SK-N-SH treated with all-trans-retinoic acid at 6 μM for 48 hours (cell line): ENCODE measurements at regions not wholly inside any gene's neighbourhood (a gene's known extent, or its start where the extent isn't known, plus 50 kb on each side); places are given as distances from the start of the nearest gene placed in this dataset.

Experiments used
- ATAC-seq: fragments of 200-7000 bp; cut with Tn5 transposase; 3 replicates; pipeline ENCODE4 v1.9.1; 2020; ENCODE audit warnings: mild to moderate bottlenecking, moderate library complexity
- ARNTL ChIP-seq: fragments of 450-650 bp; formaldehyde crosslinking; IDR thresholded peaks from 2 replicates; pipeline ENCODE4 v1.5.0; 2020; ENCODE audit warnings: low read depth, mild to moderate bottlenecking, moderate library complexity, borderline replicate concordance
- BACH2 ChIP-seq: fragments of 250-450 bp; sonication (Bioruptor Pico); IDR thresholded peaks from 2 replicates; pipeline ENCODE4 v1.9.0; 2021; ENCODE audit warnings: mild to moderate bottlenecking, borderline replicate concordance
- CSRNP3 ChIP-seq: fragments of 250-450 bp; sonication (Bioruptor Pico); IDR thresholded peaks from 2 replicates; pipeline ENCODE4 v1.5.1; 2021; ENCODE audit warnings: mild to moderate bottlenecking, moderate library complexity
- ESRRG ChIP-seq: fragments of 250-450 bp; sonication (Bioruptor Pico); IDR thresholded peaks from 2 replicates; pipeline ENCODE4 v1.6.1; 2021; ENCODE audit warnings: mild to moderate bottlenecking
- GLIS3 ChIP-seq: fragments of 250-450 bp; sonication (Bioruptor Pico); IDR thresholded peaks from 2 replicates; pipeline ENCODE4 v1.5.0; 2020; ENCODE audit warnings: mild to moderate bottlenecking, moderate library complexity
- ISL1 ChIP-seq: fragments of 250-450 bp; sonication (Bioruptor Pico); IDR thresholded peaks from 2 replicates; pipeline ENCODE4 v2.1.2; 2022; ENCODE audit warnings: mild to moderate bottlenecking, moderate library complexity
- OSR1 ChIP-seq: fragments of 250-450 bp; sonication (Bioruptor Pico); IDR thresholded peaks from 2 replicates; pipeline ENCODE4 v1.8.0; 2022; ENCODE audit warnings: moderate library complexity, mild to moderate bottlenecking, inconsistent platforms
- POU6F1 ChIP-seq: fragments of 250-450 bp; sonication (Bioruptor Pico); IDR thresholded peaks from 2 replicates; pipeline ENCODE4 v1.8.0; 2021; ENCODE audit warnings: low read depth, mild to moderate bottlenecking, moderate library complexity, borderline replicate concordance
- PPARA ChIP-seq: fragments of 250-450 bp; sonication (Bioruptor Pico); IDR thresholded peaks from 2 replicates; pipeline ENCODE4 v1.5.0; 2020; ENCODE audit warnings: mild to moderate bottlenecking, borderline replicate concordance
- TCF4 ChIP-seq: fragments of 250-450 bp; sonication (Bioruptor Pico); IDR thresholded peaks from 2 replicates; pipeline ENCODE4 v1.8.0; 2021; ENCODE audit warnings: mild to moderate bottlenecking, moderate library complexity, borderline replicate concordance
- ZC3H10 ChIP-seq: fragments of 250-450 bp; sonication (Bioruptor Pico); IDR thresholded peaks from 2 replicates; pipeline ENCODE4 v1.5.1; 2021; ENCODE audit warnings: mild to moderate bottlenecking, moderate library complexity
- ZFP30 ChIP-seq: fragments of 450-650 bp; formaldehyde crosslinking; IDR thresholded peaks from 2 replicates; pipeline ENCODE4 v1.5.0; 2022; ENCODE audit warnings: mild to moderate bottlenecking, moderate library complexity
- ZNF565 ChIP-seq: fragments of 450-650 bp; formaldehyde crosslinking; conservative IDR thresholded peaks from 2 replicates; pipeline ENCODE4 v1.5.0; 2020; ENCODE audit warnings: low read depth, mild to moderate bottlenecking, moderate library complexity
- ZNF70 ChIP-seq: fragments of 450-650 bp; formaldehyde crosslinking; IDR thresholded peaks from 2 replicates; pipeline ENCODE4 v1.5.0; 2020; ENCODE audit warnings: mild to moderate bottlenecking, moderate library complexity
- TF ChIP-seq, protein P1 (sequence below): fragments of 250-450 bp; sonication (Bioruptor Pico); IDR thresholded peaks from 2 replicates; pipeline ENCODE4 v1.5.1; 2020; ENCODE audit warnings: low read depth, mild to moderate bottlenecking, moderate library complexity
- TF ChIP-seq, protein P2 (sequence below): fragments of 250-450 bp; sonication (Bioruptor Pico); IDR thresholded peaks from 2 replicates; pipeline ENCODE4 v1.8.0; 2020; ENCODE audit warnings: mild to moderate bottlenecking, moderate library complexity, borderline replicate concordance

- no peak for ATAC-seq
Observed at GRCh38 chr10:33808475-33808874, 474.0 kb upstream of the NRP1 start.

DNA sequence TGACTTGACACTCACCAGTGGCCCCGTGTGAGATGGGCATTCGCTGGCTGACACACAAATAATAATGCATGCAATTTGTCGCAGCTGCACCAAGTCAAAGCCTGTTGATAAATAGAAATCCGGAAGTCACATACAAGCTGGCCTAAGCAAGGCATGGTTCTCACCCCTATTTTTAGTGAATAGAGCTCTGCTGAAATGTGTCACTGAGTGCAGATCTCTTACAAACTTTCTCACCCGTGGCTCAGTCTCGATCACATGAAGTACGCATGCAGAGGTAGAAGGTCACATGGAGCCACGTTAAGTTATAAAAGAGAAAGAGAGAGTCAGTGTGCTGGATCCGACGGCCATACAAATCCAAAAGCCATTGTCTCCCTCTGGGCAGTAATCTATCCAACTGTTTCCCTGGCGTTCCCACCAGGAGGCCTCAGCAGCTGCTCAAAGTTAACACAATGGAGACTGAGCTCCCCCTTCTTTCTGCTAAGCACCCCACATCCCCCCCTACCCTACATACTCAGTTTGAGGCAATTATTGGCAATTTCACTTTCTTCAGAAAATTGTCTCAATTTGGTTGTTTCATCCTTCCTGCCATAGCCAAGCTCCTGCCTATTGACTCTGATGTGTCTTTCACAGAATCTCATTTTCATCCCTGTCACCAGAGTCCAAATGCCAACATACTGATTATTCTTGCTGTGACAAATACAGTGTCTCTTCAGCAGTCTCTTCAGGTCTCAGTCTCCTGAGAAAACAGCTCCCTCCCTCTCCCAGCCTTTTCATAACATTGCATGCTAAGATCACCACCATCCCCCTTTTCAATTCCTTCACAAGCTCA lies 473.3 kb upstream of the NRP1 start:
- ATAC-seq: no peak
- TF ChIP-seq ARNTL: no peak
- no peak for TF ChIP-seq ZNF565
- TF ChIP-seq, protein P1, sequence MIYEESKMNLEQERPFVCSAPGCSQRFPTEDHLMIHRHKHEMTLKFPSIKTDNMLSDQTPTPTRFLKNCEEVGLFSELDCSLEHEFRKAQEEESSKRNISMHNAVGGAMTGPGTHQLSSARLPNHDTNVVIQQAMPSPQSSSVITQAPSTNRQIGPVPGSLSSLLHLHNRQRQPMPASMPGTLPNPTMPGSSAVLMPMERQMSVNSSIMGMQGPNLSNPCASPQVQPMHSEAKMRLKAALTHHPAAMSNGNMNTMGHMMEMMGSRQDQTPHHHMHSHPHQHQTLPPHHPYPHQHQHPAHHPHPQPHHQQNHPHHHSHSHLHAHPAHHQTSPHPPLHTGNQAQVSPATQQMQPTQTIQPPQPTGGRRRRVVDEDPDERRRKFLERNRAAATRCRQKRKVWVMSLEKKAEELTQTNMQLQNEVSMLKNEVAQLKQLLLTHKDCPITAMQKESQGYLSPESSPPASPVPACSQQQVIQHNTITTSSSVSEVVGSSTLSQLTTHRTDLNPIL: no peak
- no peak for TF ChIP-seq ZC3H10 (CRISPR knock-in tag)
- TF ChIP-seq CSRNP3 (CRISPR knock-in tag): no peak
- TF ChIP-seq, protein P2, sequence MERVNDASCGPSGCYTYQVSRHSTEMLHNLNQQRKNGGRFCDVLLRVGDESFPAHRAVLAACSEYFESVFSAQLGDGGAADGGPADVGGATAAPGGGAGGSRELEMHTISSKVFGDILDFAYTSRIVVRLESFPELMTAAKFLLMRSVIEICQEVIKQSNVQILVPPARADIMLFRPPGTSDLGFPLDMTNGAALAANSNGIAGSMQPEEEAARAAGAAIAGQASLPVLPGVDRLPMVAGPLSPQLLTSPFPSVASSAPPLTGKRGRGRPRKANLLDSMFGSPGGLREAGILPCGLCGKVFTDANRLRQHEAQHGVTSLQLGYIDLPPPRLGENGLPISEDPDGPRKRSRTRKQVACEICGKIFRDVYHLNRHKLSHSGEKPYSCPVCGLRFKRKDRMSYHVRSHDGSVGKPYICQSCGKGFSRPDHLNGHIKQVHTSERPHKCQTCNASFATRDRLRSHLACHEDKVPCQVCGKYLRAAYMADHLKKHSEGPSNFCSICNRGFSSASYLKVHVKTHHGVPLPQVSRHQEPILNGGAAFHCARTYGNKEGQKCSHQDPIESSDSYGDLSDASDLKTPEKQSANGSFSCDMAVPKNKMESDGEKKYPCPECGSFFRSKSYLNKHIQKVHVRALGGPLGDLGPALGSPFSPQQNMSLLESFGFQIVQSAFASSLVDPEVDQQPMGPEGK (CRISPR knock-in tag): no peak
- no peak for TF ChIP-seq ZNF70 (CRISPR knock-in tag)
- no peak for TF ChIP-seq POU6F1
- no peak for TF ChIP-seq PPARA

More at GRCh38 chr10:33808475-33808874, 474.0 kb upstream of the NRP1 start:
- no peak for TF ChIP-seq ESRRG
- TF ChIP-seq OSR1 (CRISPR knock-in tag): no peak
- TF ChIP-seq POU6F1: no peak
- no peak for TF ChIP-seq CSRNP3 (CRISPR knock-in tag)
- TF ChIP-seq, protein P2 (CRISPR knock-in tag): no peak
- no peak for TF ChIP-seq ZNF565
- no peak for TF ChIP-seq ZNF70 (CRISPR knock-in tag)
- TF ChIP-seq ZFP30 (CRISPR knock-in tag): no peak
- TF ChIP-seq, protein P1: no peak
- no peak for TF ChIP-seq TCF4
- no peak for TF ChIP-seq GLIS3
- TF ChIP-seq BACH2 (CRISPR knock-in tag): no peak
- no peak for TF ChIP-seq ARNTL
- no peak for TF ChIP-seq ZC3H10 (CRISPR knock-in tag)
- no peak for TF ChIP-seq ISL1 (CRISPR knock-in tag)
